Erythroblast (primary cell): ENCODE measurements at regions not wholly inside any gene's neighbourhood (a gene's known extent, or its start where the extent isn't known, plus 50 kb on each side); places are given as distances from the start of the nearest gene placed in this dataset.
"Not testable (repeated sequence)": the region's sequence is repeated elsewhere in the genome, so short reads cannot be mapped to it uniquely, and the experiment has no call there.

Source experiments
- DNase-seq, 2 experiments: peaks; one replicate each; lab custom pipeline; 2025; lab: John Stamatoyannopoulos, UW
- GATA1 ChIP-seq: IDR thresholded peaks from 2 replicates; pipeline ENCODE4 v1.6.1; 2011; ENCODE audit warnings: low read depth, mild to moderate bottlenecking, control low read depth, low read length, moderate library complexity
- POLR2A ChIP-seq: IDR thresholded peaks from 2 replicates; pipeline ENCODE4 v1.6.1; 2011; ENCODE audit warnings: mild to moderate bottlenecking, low read length

DNA sequence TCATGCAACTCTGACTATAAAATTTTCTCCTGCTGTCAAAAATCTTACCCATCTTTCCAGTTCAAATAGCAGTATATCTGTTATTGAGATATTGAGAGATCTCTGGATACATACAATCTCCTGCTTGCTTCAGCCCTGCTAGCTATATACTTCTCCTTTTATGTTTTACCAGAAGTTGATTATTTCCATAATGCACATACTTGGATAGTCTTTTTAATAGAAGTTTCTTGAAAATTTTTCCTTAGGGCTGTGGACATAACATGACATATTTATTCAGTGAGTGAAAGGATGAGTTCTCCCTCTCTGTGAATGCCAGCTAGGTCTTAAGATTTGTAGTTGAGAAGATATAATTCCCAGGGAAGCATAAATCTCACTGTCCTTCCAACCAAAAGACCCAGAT is 234.1 kb upstream of the NR3C2 start:
- no peak for DNase-seq
- TF ChIP-seq GATA1 (no peak), POLR2A (no peak)

DNA sequence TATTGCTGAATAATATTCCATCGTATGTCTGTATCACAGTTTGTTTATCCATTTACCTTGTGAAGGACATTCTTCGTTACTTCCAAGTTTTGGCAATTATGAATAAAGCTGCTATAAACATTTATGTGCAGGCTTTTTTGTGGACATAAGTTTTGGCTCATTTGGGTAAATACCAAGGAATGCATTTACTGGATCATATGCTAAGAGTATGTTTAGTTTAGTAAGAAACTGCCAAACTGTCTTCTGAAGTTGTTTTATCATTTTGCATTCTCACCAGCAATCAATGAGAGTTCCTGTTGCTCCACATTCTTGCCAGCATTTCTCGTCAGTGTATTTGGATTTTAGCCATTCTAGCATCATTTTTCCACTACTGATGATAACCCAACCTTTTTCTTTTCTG is 232.7 kb upstream of the NR3C2 start:
- TF ChIP-seq POLR2A (no peak), GATA1 (no peak)
- DNase-seq = no peak

DNA sequence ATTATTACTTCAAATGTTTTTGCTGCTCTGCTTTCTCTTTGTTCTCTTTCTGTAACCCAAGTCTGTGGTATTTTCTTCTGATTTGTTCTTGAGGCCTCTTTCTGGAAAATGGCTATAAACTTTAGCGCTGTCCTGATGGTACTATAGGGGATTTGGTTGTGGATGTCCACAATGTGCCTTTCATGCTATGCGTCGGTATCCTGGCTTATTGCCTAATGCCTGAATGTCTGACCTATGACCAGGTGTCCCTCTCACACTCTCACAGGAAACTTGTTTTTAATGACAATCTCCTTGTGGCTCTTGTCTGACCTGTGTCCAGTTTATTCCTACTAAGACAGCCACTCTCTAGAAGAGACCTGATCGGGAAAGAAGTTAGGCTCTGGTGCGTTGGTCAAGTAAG is 222.4 kb upstream of the NR3C2 start:
- DNase-seq = no peak
- no peak for TF ChIP-seq POLR2A
- TF ChIP-seq GATA1 = no peak

DNA sequence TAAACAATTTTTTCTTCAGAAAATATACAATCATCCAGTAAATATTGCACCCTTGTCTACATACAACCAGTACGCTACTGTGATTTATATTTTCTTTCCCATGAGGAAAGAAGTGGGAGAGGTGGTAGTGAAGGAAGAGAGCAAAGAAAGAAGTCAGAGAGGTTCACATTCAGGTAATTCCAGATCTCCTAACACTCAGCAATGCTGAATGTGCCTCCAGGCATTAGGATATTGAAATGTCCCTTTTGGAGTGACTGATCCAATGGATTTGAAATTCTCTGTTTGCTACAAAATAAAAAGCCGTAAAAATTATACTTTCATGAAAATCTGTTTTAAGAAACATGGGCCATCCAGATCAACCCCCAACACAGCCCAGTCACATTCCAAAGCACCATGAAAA is 211.9 kb upstream of the NR3C2 start:
- no peak for TF ChIP-seq GATA1
- no peak for TF ChIP-seq POLR2A
- no peak for DNase-seq

DNA sequence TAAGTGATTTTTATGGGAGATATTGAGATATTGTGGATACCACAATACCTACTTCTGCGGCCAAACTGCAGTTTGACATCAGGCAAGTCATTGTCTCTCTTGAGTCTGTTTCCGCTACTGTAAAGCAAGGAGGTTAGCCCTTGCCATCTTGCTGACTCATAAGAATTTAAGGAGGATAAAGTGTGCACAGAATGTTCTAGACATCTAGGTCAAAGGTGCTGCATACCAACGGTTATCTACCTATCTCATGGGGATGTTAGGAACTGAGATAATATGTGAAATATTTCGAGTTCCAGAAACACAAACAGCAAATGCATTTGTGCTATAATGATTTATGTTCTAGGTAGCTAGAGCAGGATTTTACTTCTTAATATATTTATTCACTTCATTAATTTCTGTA is 211.5 kb upstream of the NR3C2 start:
- TF ChIP-seq POLR2A = no peak
- no peak for TF ChIP-seq GATA1
- DNase-seq = no peak

DNA sequence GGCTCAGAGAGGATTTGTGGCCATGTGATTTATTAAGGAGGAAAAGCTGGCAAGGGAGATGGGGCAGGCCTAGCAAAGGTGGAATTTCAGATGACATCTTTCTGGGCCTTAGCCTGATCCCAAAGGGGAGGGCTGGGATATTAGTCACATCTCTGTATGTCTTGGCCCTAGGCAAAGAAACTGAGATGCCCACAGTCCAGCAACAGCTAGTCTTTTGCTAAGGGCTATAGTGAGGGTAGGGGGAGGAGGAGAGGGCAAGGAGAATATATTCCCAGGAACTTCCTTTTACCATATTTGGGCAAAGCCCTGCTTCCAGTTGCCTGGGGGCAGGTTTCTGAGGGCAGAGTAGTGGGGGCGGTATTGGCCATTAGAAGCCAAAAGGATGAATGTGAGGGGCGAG is 209.8 kb upstream of the NR3C2 start:
- TF ChIP-seq POLR2A (no peak), GATA1 (no peak)
- DNase-seq = no peak

DNA sequence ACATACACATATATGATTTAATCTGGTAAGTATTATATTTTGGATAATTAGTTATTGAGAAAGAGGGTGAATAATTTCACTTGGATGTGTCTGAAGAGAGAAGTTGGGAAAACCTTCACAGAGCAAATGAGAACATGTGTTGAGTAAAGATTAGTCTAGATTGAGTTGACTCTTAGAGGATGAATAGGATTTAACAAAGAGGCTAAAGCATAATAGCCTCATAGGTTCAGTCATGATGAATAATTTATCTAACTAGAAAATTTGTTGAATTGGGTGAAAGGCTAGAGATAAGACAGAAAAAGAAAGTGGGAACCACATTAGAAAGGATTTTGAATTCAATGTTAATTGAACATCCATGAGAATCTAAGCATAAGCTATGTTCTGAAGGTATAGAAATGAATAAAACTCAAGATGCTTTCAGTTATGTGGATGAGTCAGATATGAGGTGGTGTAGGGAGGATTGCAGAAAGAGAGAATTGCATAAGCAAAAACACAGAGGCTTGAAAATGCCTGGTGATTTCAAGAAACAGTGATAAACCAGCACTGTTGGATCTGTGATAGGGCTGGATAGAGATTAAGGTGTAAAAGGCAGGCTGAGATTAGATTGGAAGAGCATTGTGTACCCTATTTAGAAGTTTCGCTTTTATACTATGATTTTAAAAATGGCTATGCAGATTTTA is 207.6 kb upstream of the NR3C2 start:
- no peak for DNase-seq
- no peak for TF ChIP-seq POLR2A
- TF ChIP-seq GATA1 = no peak

DNA sequence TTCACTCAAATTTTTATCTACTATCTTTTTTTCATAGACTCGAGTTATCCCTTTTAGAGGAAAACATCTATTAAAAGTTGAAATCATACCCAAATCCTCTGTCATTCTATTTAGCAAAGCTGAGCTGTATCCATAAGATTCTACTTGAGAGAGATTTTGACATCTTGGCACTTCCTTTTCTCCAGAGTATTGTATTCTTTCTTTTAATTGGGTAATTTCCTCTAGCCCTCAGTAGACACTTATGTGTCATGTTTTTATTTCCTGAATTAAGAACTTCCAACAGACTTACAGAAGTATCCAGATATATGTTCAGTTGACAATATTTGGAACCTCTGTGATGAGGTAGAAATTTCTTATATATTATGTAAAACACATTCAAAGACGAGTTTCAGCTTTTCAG is 201.6 kb upstream of the NR3C2 start:
- no peak for DNase-seq
- TF ChIP-seq POLR2A (no peak), GATA1 (no peak)

DNA sequence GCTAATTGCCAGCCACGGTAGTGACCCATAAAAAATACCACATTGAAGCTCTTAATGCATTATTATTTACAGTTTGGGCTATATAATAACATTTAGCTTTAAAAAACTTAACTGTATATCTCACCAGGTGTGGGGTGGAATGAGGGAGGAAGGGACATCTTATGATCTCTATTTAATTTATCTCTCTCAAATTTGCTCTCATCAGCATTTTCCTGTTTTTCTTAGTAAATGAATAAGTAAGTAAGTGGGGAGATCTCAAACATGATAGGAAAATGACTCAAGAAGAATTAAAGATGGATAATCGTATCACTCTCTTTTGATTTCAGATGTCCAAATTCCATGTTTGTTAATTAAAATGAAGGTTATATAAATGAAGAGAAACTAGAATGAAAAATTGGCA is 200.7 kb upstream of the NR3C2 start:
- no peak for DNase-seq
- TF ChIP-seq POLR2A (no peak), GATA1 (no peak)

DNA sequence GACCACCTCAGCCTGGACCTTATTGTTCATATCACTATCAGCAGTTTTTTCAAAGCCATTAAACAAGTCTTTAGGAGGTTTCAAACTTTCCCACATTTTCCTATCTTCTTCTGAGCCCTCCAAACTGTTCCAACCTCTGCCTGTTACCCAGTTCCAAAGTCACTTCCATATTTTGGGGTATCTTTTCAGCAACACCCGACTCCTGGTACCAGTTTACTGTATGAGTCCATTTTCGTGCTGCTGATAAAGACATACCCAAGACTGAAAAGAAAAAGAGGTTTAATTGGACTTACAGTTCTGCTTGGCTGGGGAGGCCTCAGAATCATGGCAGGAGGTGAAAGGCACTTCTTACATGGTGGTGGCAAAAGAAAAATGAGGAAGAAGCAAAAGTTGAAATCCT is 195.9 kb upstream of the NR3C2 start:
- DNase-seq = not testable (repeated sequence)

DNA sequence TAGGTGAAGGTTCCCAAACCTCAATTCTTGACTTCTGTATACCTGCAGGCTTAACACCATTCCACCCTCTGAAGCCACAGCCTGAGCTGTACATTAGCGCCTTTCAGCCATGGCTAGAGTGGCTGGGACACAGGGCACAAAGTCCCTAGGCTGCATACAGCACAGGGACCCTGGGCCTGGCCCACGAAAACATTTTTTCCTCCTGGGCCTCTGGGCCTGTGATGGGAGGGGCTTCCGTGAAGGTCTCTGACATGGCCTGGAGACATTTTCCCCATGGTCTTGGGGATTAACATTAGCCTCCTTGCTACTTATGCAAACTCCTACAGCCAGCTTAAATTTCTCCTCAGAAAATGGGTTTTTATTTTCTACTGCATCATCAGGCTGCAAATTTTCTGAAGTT is 195.2 kb upstream of the NR3C2 start:
- DNase-seq = not testable (repeated sequence)

DNA sequence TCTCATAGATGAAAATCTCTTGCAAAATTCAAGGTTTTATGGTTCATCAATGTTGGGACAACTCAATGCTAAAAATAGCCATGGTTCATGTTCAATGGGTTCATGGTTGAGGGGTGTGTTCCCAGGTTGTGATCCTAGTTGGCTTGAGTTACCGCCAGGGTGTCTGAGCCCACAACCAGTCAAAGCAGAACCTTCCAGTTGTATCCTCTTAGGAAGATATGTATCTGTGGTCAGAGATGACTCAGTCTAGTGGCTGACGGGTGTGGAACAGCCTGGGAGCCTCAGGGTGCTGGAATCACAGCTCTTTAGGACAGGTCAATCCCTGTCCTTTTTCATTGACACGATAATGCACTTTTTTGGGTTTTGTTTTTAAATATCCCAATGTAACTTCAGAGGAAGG is 192.3 kb upstream of the NR3C2 start:
- no peak for DNase-seq
- TF ChIP-seq GATA1 (no peak), POLR2A (no peak)

DNA sequence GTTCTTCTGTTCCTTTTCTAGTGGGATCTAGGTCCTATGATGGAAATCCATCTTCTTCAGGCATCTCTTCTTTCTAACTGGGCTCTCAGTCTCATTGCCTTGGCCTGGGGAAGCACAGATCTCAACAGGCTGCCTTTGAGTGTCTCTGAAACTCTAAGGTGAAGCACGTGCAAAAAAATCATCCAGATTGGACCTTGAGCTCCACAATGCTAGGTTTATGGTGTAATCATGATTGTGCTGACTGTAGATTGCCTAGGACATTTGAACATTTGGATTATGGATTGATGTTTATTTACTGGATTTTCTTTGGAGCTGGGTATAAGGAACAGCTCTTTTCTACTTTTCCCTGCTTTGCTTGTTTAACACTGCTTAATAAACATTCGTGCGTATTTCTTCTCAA is 191.5 kb upstream of the NR3C2 start:
- TF ChIP-seq POLR2A = no peak
- TF ChIP-seq GATA1 = no peak
- no peak for DNase-seq

DNA sequence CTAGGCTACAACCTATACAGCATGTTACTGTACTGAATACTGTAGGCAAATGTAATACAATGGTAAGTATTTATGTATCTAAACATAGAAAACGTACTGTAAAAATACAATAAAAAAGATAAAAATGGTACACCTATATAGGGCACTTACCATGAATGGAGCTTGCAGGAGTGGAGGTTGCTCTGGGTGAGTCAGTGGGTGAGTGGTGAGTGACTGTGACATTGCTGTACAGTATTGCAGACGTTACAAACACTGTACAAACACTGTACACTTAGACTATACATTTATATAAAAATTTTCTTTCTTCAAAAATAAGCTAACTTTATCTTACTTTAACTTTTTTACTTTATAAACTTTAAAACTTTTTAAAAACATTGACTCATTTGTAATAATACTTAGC is 190.3 kb upstream of the NR3C2 start:
- DNase-seq = no peak
- TF ChIP-seq GATA1 (no peak), POLR2A (no peak)

DNA sequence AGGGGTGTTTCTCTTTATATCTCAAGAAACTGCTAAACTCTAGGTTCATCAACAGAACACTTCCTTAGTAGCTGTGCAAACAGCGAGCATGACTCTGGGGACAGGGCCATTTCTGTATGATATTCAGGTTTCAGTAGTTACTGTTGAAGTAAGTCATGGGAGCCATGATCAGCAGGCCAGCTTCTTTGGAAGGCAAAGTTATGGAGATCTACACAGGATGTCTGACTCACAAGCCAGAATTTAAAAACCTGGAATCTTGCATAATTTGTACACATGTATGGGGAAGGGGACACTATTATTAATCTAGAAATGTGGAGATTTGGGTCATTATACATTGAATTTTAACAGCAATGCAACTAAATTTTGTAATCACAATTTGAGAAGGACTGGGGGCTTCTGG is 187.8 kb upstream of the NR3C2 start:
- DNase-seq = no peak
- TF ChIP-seq POLR2A = no peak
- TF ChIP-seq GATA1 = no peak

DNA sequence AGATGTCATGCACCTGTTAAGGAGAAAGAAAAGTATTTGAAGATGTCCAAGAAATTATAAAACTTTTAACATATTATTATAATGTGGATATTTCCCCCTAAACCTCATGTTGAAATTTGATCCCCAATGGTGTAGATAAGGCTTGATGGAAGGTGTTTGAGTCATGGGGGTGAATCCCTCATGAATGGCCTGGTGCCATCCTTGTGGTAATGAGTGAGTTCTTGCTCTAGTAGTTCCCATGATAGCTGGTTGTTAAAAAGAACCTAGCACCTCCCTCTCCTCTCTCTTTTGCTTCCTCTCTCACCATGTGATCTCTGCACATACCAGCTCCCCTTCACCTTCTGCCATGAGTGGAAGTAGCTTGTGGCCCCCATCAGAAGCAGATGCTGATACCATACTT is 176.6 kb upstream of the NR3C2 start:
- DNase-seq = no peak
- TF ChIP-seq POLR2A (no peak), GATA1 (no peak)
